HG02610 (cell line): ENCODE measurements at regions not wholly inside any gene's neighbourhood (a gene's known extent, or its start where the extent isn't known, plus 50 kb on each side); places are given as distances from the start of the nearest gene placed in this dataset.

ENCODE experiments used
- ATAC-seq: cut with Tn5 transposase; IDR thresholded peaks from one replicate; pipeline ENCODE4 v1.9.1; 2021; ENCODE audit warnings: mild to moderate bottlenecking, moderate library complexity; ENCODE audit not compliant: unreplicated experiment

- ATAC-seq: no peak
Measured at GRCh38 chr5:128877476-128877875, 87.8 kb upstream of the SLC27A6 start.

- ATAC-seq: no peak
Measured at GRCh38 chr5:128881502-128882018, 83.7 kb upstream of the SLC27A6 start.

GRCh38 chr5:128885649-128886255, 79.5 kb upstream of the SLC27A6 start:
- no peak for ATAC-seq

- no peak for ATAC-seq
Measured at GRCh38 chr5:128895122-128895521, 70.2 kb upstream of the SLC27A6 start.

GRCh38 chr5:128896675-128897074, 68.6 kb upstream of the SLC27A6 start:
- ATAC-seq: no peak

- ATAC-seq: no peak
Measured at GRCh38 chr5:128903550-128903949, 61.7 kb upstream of the SLC27A6 start.

GRCh38 chr5:128904805-128905567, 60.3 kb upstream of the SLC27A6 start:
- ATAC-seq: no peak

- peak; percentile 82 for ATAC-seq
Measured at GRCh38 chr5:128905568-128906110, 59.6 kb upstream of the SLC27A6 start.

- ATAC-seq: peak; percentile 99
Measured at GRCh38 chr5:128913551-128913950, 51.7 kb upstream of the SLC27A6 start.
